GM19463 (cell line): ENCODE measurements at regions not wholly inside any gene's neighbourhood (a gene's known extent, or its start where the extent isn't known, plus 50 kb on each side); places are given as distances from the start of the nearest gene placed in this dataset.

Experiments used
- ATAC-seq: cut with Tn5 transposase; IDR thresholded peaks from one replicate; pipeline ENCODE4 v1.9.1; 2021; ENCODE audit warnings: mild to moderate bottlenecking, moderate library complexity; ENCODE audit not compliant: unreplicated experiment

DNA sequence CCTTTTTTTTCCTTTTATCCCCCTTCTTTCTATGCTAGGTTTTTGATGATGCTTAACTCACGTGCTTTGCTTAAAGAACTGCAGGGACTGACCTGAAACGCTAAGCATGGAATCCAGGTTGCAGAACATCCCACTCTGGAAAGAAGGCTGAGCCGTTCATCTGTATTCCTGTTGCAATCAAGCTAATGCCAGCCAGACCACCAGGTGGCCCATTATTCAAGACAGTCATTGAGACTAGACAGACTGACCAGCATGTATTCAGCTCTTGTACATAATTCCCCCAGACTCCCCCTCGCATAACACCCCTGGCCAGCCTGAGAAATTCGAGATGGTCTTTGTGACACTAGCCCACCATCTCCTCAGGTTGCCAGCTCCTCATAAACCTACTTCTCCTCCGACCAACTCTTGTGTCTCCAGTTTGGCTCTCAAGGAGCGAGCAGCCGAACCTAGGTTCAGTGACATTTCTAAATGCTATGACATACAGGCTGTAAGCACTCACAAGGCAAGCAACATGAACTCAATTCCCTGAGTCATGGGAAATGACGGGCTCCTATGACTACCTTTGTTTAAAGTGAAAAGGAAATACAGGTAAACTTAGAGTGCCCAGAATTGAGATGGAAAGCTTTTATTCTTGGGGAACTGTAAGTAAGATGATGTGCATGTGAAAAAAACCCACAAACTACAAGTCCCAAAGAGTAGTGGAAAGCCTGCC, 309.3 kb upstream of the CDYL start:
- no peak for ATAC-seq

DNA sequence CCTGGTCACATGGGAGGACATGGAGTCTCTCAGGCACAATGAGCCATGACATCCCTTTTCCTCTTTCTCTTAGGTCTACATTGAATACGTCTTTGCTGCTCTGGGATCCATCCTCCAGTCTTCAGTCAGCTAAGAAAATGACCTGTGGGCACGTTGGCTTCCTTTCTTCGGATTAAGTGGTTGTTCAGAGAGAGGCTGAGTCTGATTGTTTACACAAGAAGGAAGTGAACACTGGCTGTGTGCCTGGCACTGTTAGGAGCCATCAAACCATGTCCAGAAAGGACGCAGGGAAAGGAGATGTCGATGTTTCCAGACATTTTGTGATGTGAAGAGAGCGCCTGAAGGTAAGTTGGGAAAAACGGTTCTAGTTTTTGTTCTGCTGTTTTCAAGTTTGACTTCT, 309.9 kb upstream of the CDYL start:
- ATAC-seq, result no peak

DNA sequence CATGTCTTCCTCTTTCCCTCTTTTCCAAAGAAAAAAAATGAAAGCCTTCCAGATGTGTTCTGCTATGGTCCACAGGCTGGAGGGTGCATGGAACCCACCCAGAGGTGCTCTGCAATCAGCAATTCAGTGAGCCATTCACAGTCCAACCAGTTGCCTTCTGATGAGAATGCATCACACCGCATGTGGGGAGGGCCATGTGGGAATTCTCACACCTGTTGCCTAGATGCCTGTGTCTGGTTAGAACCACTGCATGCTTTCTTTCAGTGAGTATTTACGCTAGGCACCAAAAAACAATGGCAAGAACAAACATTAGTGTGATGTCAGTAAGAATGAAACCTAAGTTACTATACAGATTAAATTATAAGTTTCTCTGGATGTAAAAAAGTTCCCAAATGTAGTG, 311.6 kb upstream of the CDYL start:
- no peak for ATAC-seq

DNA sequence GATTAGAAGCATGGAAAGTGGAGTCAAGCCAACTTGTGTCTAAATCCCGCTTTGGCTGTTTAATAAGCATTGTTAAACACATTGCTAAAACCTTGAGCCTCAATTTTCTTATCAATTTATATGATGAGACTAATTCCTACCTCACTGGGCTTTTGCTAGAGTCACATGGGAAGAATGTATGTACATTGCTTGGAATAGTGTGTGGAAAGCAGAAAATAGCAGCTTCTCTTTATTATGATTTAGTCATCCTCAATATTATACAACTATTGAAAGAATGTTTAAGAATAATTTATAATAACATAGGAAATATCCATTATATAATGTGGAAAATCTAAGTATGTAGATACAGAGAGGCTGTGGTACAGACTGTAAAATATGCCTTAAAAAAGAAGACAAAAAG, 313.0 kb upstream of the CDYL start:
- no peak for ATAC-seq

DNA sequence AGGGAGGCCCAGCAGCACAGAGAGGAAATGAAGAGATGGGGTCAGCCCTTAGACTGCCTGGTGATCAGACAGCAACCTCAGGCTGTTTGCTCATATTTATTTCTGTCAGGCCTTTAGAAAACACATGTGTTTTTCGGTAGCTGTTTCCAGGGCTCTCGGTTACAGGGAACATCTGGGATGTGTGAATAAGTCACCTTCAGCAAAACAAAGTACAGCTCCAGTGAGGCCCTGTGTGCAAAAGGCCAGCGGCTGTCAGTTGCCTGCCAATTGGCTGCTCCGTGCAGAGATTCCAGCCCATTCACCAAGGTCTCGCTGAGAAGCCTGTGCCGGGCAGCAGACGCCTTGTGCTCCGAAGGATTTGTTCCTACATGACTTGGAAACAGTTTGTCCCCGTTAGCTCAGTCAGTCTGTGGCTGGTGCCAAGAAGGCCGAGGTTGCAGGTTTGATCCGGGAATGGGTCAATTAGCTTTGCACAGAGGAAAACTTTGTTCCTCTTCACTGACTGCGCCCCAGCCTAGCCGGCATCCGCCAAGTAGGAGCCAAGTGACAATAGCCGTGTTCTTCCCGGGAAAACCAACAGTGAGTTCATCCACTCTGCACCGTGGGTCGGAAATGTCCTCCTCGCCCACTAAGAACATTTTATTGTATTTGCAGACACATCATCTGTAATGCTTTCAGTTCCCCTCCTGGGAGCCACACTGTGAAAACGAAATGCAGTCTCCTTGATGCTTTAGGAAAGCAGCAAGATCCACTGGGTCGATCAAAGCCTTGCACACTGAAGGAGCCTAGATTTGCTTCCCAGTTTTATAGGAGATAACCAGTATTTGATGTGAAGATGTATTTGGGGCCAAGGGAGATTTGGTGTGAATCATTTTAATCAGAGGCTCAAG, 315.4 kb upstream of the CDYL start:
- ATAC-seq, result no peak

DNA sequence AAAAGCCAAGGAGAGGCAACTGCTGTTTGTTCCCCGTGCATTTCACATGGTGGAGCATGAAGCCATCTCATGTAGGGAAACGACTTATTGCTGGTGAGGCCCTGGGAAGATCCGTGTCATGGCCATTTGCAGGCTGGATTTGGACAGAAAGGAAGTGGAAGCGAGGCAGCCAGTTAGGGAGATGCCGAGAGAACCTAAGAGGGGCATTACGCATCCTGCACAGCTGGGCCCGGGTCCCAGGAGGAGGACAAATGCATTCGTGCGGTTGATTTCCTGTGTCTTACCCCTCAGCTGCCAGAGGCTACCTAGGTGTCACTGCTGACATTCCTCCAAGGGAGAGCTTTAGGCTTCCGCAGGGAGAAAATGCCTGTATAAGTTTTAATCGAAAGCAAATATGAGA, 316.2 kb upstream of the CDYL start:
- ATAC-seq, result no peak

DNA sequence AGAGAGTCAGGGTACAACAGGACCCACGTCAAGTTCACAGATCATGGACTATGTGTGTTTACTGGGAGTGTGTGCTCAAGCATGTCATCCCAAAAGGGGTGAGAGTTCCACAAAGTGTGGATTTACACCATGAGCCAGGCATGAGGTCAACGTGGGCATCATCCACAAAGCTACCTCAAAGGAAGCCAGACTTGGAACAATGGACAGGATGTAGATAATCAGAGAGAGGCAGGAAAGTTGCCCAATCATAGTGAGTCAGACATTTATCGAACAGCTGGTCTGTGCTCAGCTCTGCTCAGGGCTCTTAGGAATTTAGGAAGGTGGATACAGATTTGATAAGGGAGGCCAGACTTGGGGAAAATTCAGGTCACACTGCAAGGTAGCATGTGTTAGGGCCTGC, 317.2 kb upstream of the CDYL start:
- no peak for ATAC-seq

DNA sequence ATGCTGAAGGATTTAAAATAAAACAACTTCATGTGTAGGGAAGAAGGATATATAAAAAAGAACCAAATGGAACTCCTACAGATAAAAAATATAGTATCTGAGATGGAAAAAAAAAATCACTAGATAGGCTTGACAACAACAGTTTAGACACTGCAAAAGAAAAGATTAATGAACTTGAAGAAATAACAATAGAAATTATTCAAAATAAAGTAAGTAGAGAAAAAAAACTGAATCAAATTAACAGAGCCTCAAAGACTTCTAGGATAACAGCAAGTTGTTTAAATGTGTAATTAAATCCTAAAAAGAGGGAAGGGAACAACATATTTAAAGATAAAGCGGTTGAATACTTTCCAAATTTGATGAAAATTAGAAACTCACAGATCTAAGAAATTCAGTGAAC, 316.3 kb upstream of the ECI2 start:
- ATAC-seq, result no peak

DNA sequence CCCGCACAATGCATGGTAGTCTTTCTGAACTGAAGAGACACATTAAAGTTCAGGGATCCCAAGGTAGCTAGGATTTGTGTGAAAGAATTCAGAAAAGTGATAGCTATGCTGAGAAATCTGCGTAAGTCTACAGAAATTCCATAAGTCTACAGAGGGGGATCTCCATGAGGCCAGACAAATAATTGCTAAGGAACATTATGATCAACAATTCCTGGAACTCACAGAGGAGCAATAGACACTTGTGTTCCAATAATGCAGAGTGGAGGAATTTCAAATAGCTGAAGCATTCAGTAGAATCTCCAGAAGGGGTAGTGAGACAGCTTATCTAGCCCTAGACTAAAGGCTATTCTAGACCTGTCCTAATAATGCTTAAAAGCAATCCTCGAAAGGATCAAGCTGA, 315.7 kb upstream of the ECI2 start:
- no peak for ATAC-seq

DNA sequence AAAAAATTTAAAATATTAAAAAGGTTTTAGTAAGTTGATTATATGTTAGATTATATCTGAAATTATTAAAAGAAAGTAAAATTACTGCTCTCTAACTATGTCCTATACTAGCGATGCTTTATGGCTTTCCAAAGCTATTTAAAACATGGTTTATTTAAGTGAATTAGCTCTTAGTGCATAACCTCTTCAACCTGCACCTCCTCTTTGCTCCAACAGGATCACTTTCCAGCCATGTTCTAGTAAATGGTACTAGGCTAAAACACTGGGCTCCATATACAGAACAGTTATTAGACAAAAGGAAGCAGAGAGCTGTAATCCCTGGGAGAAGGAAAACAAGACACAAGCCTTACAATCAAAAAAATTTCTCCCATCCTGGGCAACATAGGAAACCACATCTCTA, 314.9 kb upstream of the ECI2 start:
- ATAC-seq, result no peak

DNA sequence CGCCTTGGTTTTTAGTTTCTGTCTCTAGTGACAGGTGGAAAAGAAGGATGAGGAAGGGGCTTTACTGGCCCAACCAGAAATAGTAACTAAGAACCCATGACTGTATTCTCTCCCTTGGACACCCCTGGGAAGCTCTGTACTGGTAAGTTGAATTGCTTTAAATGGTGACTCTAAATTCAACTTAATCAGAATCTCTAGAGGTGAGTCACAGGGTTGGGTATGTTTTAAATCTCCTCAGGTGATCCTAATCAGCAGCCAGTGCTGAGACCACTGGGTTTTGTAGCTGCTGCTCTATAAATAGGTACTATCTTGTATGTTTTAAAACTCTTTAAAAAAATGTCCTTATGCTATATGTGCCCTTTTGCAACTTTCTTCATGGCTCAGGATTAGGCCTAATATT, 314.0 kb upstream of the ECI2 start:
- no peak for ATAC-seq

DNA sequence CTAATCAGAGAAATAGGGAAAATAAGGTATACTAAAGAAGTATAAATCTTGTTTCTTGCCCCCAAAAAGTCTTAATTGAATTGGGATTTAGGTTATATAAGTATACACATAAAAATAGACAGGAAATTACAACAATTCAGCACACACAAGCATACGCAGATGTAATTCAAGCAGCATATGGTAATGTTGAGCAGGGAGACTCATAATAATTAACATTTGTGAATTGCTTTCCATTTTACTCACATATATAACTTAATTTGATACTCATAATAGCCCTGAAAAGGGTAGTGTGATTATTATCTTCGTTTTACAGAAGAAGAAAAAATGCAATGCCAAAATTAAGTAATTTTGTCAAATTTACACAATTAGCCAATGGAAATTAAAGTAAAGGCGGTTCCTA, 313.5 kb upstream of the ECI2 start:
- no peak for ATAC-seq

DNA sequence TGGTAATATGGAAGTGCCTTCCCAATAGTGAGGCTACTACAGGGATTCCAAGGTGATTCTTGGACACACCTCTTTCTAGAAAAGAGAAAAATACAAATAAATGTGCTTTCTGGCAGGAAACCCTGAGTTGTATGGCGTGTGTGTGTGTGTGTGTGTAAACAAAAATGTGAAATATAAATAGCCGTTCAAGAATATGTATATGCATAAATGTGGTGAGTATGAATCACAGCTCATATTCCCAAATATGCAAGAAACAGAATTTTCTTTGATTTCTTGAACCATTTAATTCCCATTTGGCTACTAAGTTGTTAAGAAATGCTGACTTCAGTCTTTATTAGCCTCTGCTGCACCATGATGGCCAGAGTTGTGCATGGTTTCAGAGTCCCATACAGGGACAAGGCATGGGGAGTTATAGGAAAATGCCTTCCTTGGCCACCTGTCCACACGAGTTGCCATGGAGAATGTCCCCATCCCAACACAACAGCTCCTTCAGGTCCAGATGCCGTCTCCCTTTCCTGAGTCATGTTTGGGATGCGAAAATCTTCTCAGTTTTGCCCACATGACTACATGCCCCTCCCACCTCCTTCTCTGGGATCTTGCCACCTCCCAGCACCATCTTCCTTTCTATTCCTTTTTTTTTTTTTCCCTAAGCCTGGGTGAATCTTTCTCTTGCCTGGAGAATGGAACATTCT, 312.4 kb upstream of the ECI2 start:
- no peak for ATAC-seq

DNA sequence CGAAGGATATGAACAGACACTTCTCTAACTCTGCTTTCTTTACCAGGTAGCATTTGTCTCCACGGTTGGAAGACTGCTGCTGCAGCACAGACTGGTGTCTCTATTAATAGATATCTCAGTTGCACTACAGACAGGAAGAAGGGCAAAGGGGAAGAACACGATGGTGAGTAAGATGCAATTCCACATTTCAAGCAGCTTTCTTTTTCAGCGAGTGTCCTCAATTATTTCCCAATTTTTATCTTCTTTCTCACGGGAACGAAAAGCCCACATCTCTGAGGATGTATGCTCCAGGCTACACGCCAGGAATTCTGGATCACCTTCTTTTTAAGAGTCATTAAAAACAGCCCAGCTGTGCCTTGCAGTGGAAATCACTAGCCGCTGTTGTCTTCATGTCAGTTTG, 311.6 kb upstream of the ECI2 start:
- no peak for ATAC-seq

DNA sequence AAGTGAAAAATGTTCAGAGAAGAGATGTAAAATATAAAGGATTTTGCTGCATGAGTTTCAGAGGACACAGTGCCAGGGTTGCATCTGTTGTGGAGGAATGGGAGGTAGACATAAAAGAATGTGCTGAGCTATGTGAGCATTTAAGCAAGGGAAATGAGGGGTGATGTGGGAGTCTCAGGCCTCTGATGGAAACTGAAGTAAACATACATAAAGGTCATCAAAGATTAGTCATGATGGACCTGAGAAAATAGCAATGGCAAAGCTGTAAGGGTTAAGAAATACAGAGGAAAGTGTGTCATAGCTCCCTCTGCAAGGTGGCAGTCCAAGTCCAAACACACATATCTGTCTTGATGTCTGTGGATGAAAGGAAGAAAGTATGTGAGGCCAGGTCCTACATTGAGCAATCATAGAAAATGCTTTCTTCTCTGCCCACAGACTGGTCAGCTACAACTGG, 306.6 kb upstream of the ECI2 start:
- ATAC-seq, result no peak

DNA sequence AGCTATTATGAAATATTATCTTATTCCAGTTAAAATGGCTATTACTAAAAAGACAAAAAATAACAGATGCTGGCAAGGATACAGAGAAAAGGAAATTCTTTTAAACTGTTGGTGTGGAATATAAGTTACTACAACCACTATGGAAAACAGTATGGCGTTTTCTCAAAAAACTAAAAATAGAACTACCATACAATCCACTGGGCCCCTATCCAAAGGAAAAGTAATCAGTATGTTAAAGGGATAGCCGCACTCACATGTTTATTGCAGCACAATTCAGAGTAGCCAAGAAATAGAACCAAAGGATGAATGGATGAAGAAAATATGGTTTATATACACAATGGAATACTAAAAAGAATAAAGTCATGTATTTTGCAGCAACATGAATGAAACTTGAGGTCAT, 303.8 kb upstream of the ECI2 start:
- ATAC-seq, result no peak

DNA sequence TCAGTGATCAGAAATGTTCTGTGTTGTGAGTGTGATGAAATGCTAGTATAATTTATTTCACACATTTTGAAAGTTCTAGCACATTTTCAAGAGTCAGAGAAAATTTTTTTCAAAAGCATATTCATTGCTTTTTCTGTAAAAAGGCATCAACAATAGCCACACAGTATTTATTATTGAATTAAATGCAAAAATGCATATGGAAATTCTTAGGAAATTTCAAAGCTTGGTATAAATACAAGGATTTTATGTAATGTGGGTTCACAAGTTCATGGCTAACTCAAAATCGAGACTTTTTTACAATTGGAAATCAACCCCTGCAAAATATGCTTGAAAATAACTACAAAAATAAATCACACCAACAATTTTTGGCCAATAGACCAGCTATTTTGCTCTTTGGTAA, 302.0 kb upstream of the ECI2 start:
- no peak for ATAC-seq

DNA sequence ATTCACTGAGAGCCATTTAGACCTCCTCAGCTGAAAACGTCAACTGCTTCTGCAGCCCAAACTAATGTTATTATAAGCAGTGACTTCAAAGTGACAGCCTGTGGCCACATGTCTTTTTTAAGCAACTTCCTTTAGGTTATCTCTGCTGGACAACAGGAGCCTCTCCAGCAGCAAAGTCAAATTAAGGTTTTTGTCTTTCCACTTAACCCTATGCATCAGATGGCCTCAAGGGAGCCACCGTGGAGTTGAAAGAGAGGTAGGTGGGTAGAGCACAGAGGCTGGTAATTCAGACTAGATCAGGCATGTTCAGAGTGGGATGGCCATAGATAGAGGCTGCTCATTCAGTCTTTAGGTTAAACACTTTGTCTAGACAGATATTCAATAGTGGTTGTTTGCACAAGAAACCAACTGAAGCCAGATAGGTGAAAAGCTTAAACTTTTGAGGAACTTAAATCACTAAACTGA, 300.6 kb upstream of the ECI2 start:
- ATAC-seq, result no peak

DNA sequence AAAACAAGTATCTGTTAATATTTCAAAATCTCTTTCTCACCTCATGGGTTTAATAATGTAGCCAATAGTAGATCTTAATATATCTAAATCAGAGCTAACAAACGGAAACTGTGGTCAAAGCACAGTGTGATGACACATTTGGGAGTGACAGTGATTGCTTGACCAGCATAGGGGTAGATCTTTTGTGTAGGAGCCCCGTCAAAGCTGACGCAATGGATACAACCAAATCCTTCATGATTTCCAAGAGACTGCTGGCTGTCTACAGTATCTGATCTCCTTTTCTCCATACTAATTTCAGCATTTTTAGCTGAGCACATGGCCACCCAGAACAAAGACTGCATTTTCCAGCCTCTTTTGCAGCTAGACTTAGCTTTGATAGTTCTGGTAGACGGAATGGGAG, 299.3 kb upstream of the ECI2 start:
- ATAC-seq, result no peak

DNA sequence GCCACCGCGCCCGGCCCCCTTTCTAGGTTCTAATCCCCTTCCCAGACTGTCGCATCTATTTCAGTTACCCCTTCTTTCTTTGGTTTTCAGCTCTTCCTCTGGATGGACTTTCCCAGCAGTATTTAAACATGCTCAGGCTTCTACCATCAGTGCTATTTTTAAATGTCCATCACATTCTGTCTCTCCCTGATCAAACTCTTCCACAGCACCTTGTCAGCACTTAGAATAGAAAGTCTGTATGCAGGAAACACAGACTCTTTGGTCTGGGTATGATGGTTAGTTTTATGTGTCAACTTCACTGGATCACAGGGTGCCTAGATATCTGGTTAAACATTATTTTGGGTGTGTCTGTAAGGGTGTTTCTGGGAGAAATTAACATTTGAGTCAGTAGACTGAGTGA, 297.8 kb upstream of the ECI2 start:
- no peak for ATAC-seq

DNA sequence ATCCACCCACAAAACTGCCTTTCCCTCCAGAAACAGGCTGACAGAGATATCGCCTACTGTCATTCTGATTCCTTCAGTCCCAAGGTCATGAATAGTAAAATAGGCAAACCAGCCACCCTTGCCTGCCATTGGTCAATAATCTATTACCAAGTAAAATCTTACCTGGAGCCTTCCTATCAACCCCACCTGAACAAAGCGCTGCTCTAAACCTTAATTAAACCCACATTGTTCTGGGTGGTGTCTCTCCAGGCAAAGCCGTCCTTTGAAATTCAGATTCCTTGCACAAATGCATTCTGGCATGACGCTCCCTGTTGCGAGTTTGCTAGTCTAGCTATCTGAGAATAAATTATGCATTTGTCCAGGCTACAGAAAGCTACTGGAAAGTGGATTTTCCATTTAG, 291.6 kb upstream of the ECI2 start:
- no peak for ATAC-seq

DNA sequence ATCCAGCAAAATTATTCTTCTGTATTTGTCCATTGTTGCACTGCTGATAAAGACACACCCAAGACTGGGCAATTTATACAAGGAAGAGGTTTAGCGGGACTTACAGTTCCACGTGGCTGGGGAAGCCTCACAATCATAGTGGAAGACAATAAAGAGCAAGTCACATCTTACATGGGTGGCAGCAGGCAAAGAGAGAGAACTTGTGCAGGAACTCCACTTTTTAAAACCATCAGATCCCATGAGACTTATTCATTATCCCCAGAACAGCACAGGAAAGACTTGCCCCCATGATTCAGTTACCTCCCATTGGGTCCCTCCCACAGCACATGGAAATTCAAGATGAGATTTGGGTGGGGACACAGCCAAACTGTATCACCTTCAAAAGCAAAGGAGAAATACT, 286.5 kb upstream of the ECI2 start:
- no peak for ATAC-seq
